H1 (cell line): ENCODE measurements at regions not wholly inside any gene's neighbourhood (a gene's known extent, or its start where the extent isn't known, plus 50 kb on each side); places are given as distances from the start of the nearest gene placed in this dataset.

Source experiments
- CTCF ChIA-PET: fragments of 300-600 bp; sonication (Branson Sonifier 250); formaldehyde crosslinking; loops from one replicate; lab custom pipeline; 2021; ENCODE audit not compliant: partially characterized antibody; lab: Charles Lee
- POLR2A ChIA-PET: fragments of 300-600 bp; sonication (Branson Sonifier 250); formaldehyde crosslinking; loops from one replicate; lab custom pipeline; 2021; ENCODE audit warnings: inconsistent platforms; ENCODE audit not compliant: partially characterized antibody; lab: Charles Lee
- DNase-seq, 2 experiments: peaks; one replicate each; pipeline versions ENCODE4 v3.0.0 to v3.0.0-alpha.2; 2010 to 2022; ENCODE audit warnings: low spot score in 2 of 2, low read depth in 1 of 2, mixed read lengths in 1 of 2
- FAIRE-seq: peaks from 2 replicates; lab custom pipeline; 2011; peaks lifted over from hg19 to GRCh38; lab: Jason Lieb, UNC
- H2AFZ ChIP-seq: 2 replicates; pipeline ENCODE4 v1.8.1; 2012; ENCODE audit warnings: low read length, inconsistent platforms
- H2AK5ac ChIP-seq: 2 replicates; pipeline ENCODE4 v1.6.1; 2013; ENCODE audit warnings: low read depth, low read length
- H2BK120ac ChIP-seq: replicated peaks from 2 replicates; pipeline ENCODE3; 2013; ENCODE audit warnings: low read depth, low read length, inconsistent platforms
- H2BK12ac ChIP-seq: 2 replicates; pipeline ENCODE4 v1.6.1; 2013; ENCODE audit warnings: low read depth, low read length
- H2BK15ac ChIP-seq: 2 replicates; pipeline ENCODE4 v1.6.1; 2013; ENCODE audit warnings: low read length
- H2BK20ac ChIP-seq: 2 replicates; pipeline ENCODE4 v1.6.1; 2013; ENCODE audit warnings: low read length
- H2BK5ac ChIP-seq: 2 replicates; pipeline ENCODE4 v1.6.1; 2013; ENCODE audit warnings: low read depth, low read length
- H3K14ac ChIP-seq: 2 replicates; pipeline ENCODE4 v1.6.1; 2013; ENCODE audit warnings: inconsistent platforms; ENCODE audit not compliant: insufficient read length
- H3K18ac ChIP-seq: 2 replicates; pipeline ENCODE4 v1.6.1; 2013; ENCODE audit warnings: low read length; ENCODE audit errors: extremely low read depth
- H3K23ac ChIP-seq: 2 replicates; pipeline ENCODE4 v1.6.1; 2013; ENCODE audit warnings: inconsistent platforms; ENCODE audit not compliant: insufficient read length
- H3K23me2 ChIP-seq: 2 replicates; pipeline ENCODE4 v1.6.1; 2013; ENCODE audit warnings: low read depth, low read length
- H3K27ac ChIP-seq: 2 replicates; pipeline ENCODE4 v1.6.1; 2011; ENCODE audit warnings: low read depth, low read length, inconsistent platforms
- H3K27me3 ChIP-seq, 4 experiments: replicated peaks in 1 of 4; 1 replicate in 1 of 4; 2 replicates in 3 of 4; pipeline versions ENCODE4 v1.6.1 to v1.8.1; 2011 to 2013; ENCODE audit warnings: low read length in 3 of 4, mild to moderate bottlenecking in 3 of 4, inconsistent platforms in 2 of 4, mixed read lengths in 2 of 4, moderate library complexity in 1 of 4; ENCODE audit not compliant: control insufficient read depth in 3 of 4, insufficient read depth in 3 of 4; ENCODE audit errors: extremely low read depth in 1 of 4
- H3K36me3 ChIP-seq, 4 experiments: 2 replicates each; pipeline versions ENCODE4 v1.6.1 to v1.8.1; 2011 to 2013; ENCODE audit warnings: mild to moderate bottlenecking in 4 of 4, low read length in 3 of 4, moderate library complexity in 2 of 4, control low read depth in 1 of 4, inconsistent platforms in 1 of 4; ENCODE audit not compliant: insufficient read depth in 4 of 4, control insufficient read depth in 2 of 4
- H3K4ac ChIP-seq: replicated peaks from 2 replicates; pipeline ENCODE3; 2013; ENCODE audit warnings: low read length, low read depth, mixed read lengths, inconsistent platforms; ENCODE audit not compliant: insufficient read length
- H3K4me1 ChIP-seq, 4 experiments: replicated peaks in 1 of 4; 1 replicate in 1 of 4; 2 replicates in 3 of 4; pipeline versions ENCODE4 v1.6.1 to v1.8.1; 2011 to 2013; ENCODE audit warnings: low read length in 3 of 4, inconsistent platforms in 2 of 4, mixed read lengths in 1 of 4; ENCODE audit not compliant: insufficient read depth in 4 of 4, control insufficient read depth in 3 of 4
- H3K4me2 ChIP-seq, 2 experiments: 2 replicates each; pipeline versions ENCODE4 v1.6.1 to v1.8.1; 2011 to 2013; ENCODE audit warnings: low read depth in 2 of 2, low read length in 2 of 2, control low read depth in 1 of 2, inconsistent platforms in 1 of 2, mild to moderate bottlenecking in 1 of 2; ENCODE audit not compliant: insufficient read depth in 1 of 2
- H3K4me3 ChIP-seq, 4 experiments: fragments of 200-600, 300-600 bp in 1 of 4; sonication (generic), shearing (Covaris generic), sonication (Bioruptor Twin) in 1 of 4; 2 replicates each; pipeline versions ENCODE4 v1.5.1 to v1.8.1; 2011 to 2016; ENCODE audit warnings: low read length in 4 of 4, low read depth in 3 of 4, control low read depth in 2 of 4, inconsistent platforms in 2 of 4, mild to moderate bottlenecking in 2 of 4, mixed read lengths in 1 of 4, moderate library complexity in 1 of 4; ENCODE audit not compliant: insufficient read depth in 2 of 4; ENCODE audit errors: extremely low read depth in 1 of 4
- H3K56ac ChIP-seq: replicated peaks from 2 replicates; pipeline ENCODE3; 2013; ENCODE audit warnings: low read depth, mild to moderate bottlenecking, mixed read lengths, low read length, inconsistent platforms; ENCODE audit not compliant: insufficient read length
- H3K79me1 ChIP-seq: 2 replicates; pipeline ENCODE4 v1.6.1; 2013; ENCODE audit warnings: low read depth, low read length, control low read depth
- H3K79me2 ChIP-seq, 2 experiments: 2 replicates each; pipeline versions ENCODE4 v1.6.1 to v1.8.1; 2012 to 2013; ENCODE audit warnings: low read length in 2 of 2, mild to moderate bottlenecking in 2 of 2, inconsistent platforms in 1 of 2; ENCODE audit not compliant: insufficient read depth in 2 of 2, control insufficient read depth in 1 of 2
- H3K9ac ChIP-seq, 4 experiments: replicated peaks in 1 of 4; 1 replicate in 1 of 4; 2 replicates in 3 of 4; pipeline versions ENCODE4 v1.6.1 to v1.8.1; 2011 to 2013; ENCODE audit warnings: low read depth in 3 of 4, low read length in 3 of 4, control low read depth in 2 of 4, mild to moderate bottlenecking in 2 of 4, moderate library complexity in 2 of 4, inconsistent platforms in 1 of 4; ENCODE audit errors: extremely low read depth in 1 of 4
- H3K9me3 ChIP-seq, 2 experiments: 2 replicates each; pipeline versions ENCODE4 v1.6.1 to v1.8.1; 2012 to 2013; ENCODE audit warnings: mild to moderate bottlenecking in 2 of 2, moderate library complexity in 2 of 2, control low read depth in 1 of 2, inconsistent platforms in 1 of 2, low read depth in 1 of 2, low read length in 1 of 2, mixed read lengths in 1 of 2; ENCODE audit not compliant: insufficient read depth in 2 of 2
- H4K20me1 ChIP-seq, 2 experiments: replicated peaks in 1 of 2; 2 replicates each; pipeline versions ENCODE3 to v1.8.1; 2011 to 2013; ENCODE audit warnings: inconsistent platforms in 2 of 2, low read length in 2 of 2, mild to moderate bottlenecking in 1 of 2; ENCODE audit not compliant: insufficient read depth in 2 of 2, control insufficient read depth in 1 of 2
- H4K5ac ChIP-seq: 2 replicates; pipeline ENCODE4 v1.6.1; 2013; ENCODE audit warnings: low read length, low read depth, mixed read lengths, inconsistent platforms; ENCODE audit not compliant: insufficient read length
- H4K8ac ChIP-seq: 2 replicates; pipeline ENCODE4 v1.8.0; 2013; ENCODE audit warnings: mild to moderate bottlenecking, moderate library complexity, low read length, inconsistent platforms; ENCODE audit not compliant: insufficient read depth; ENCODE audit errors: extremely low read depth
- H4K91ac ChIP-seq: replicated peaks from 2 replicates; pipeline ENCODE3; 2013; ENCODE audit warnings: low read length, mixed read lengths, inconsistent platforms; ENCODE audit not compliant: insufficient read length
- BCL11A ChIP-seq, 2 experiments: IDR thresholded peaks; one replicate each; pipeline ENCODE4 v1.6.1; 2011; ENCODE audit warnings: low read depth in 2 of 2, low read length in 2 of 2, mild to moderate bottlenecking in 2 of 2
- CBX8 ChIP-seq: fragments of 300-800, 300-1000 bp; sonication (generic); IDR thresholded peaks from 2 replicates; pipeline ENCODE4 v1.7.1; 2016; ENCODE audit warnings: low read depth, low read length, borderline replicate concordance
- EP300 ChIP-seq, 2 experiments: IDR thresholded peaks; 1 replicate in 1 of 2; 2 replicates in 1 of 2; pipeline ENCODE4 v1.6.1; 2011 to 2012; ENCODE audit warnings: low read depth in 2 of 2, low read length in 2 of 2, mild to moderate bottlenecking in 2 of 2, borderline replicate concordance in 1 of 2, inconsistent platforms in 1 of 2, moderate library complexity in 1 of 2
- GTF2F1 ChIP-seq: IDR thresholded peaks from 2 replicates; pipeline ENCODE4 v1.6.1; 2012; ENCODE audit warnings: low read depth, low read length, improper control_type of control experiment, borderline replicate concordance
- HDAC6 ChIP-seq: IDR thresholded peaks from one replicate; pipeline ENCODE4 v1.7.1; 2012; ENCODE audit warnings: low read depth, mild to moderate bottlenecking, inconsistent platforms, low read length, moderate library complexity
- JUN ChIP-seq: IDR thresholded peaks from 2 replicates; pipeline ENCODE4 v1.6.1; 2011; ENCODE audit warnings: low read depth, mild to moderate bottlenecking, improper control_type of control experiment, low read length
- JUND ChIP-seq: IDR thresholded peaks from 2 replicates; pipeline ENCODE4 v1.6.1; 2011; ENCODE audit warnings: mild to moderate bottlenecking, improper control_type of control experiment, low read length
- POLR2A ChIP-seq, 2 experiments: IDR thresholded peaks; 1 replicate in 1 of 2; 2 replicates in 1 of 2; pipeline ENCODE4 v1.6.1; 2011; ENCODE audit warnings: low read depth in 2 of 2, low read length in 2 of 2, mild to moderate bottlenecking in 2 of 2; ENCODE audit errors: control extremely low read depth in 1 of 2
- POLR2AphosphoS5 ChIP-seq: IDR thresholded peaks from 2 replicates; pipeline ENCODE4 v1.6.1; 2011; ENCODE audit warnings: low read depth, low read length
- RNF2 ChIP-seq: fragments of 200-900, 300-1000 bp; sonication (generic); IDR thresholded peaks from 2 replicates; pipeline ENCODE4 v1.7.1; 2016; ENCODE audit warnings: borderline replicate concordance, low read depth, mild to moderate bottlenecking, antibody characterized with exemption, low read length; ENCODE audit not compliant: poor library complexity, severe bottlenecking; ENCODE audit errors: missing control alignments
- SP2 ChIP-seq: IDR thresholded peaks from 2 replicates; pipeline ENCODE4 v1.6.1; 2012; ENCODE audit warnings: mild to moderate bottlenecking, low read length, inconsistent platforms
- SUZ12 ChIP-seq: fragments of 200-600 bp; sonication (generic); IDR thresholded peaks from 2 replicates; pipeline ENCODE4 v1.6.1; 2012; ENCODE audit warnings: mild to moderate bottlenecking, inconsistent platforms, low read length, moderate library complexity, mixed read lengths
- YY1 ChIP-seq: IDR thresholded peaks from 2 replicates; pipeline ENCODE4 v1.6.1; 2011; ENCODE audit warnings: low read depth, mild to moderate bottlenecking, low read length
- WGBS, 2 experiments: shearing (Covaris generic) in 1 of 2; methylation state at CpG; one replicate each; pipeline versions ENCODE4 v1.1.6 to v1.1.7; 2013 to 2015; ENCODE audit warnings: low lambda C conversion rate in 2 of 2, mixed read lengths in 2 of 2, inconsistent platforms in 1 of 2, low coverage in 1 of 2, missing lambda C conversion rate in 1 of 2; ENCODE audit not compliant: insufficient replicate concordance in 2 of 2, insufficient coverage in 1 of 2, insufficient read length in 1 of 2; ENCODE audit errors: extremely low coverage in 1 of 2, missing lambda C conversion rate in 1 of 2; 5-methylcytosine and 5-hydroxymethylcytosine counted together
- TF ChIP-seq, protein P1 (sequence below): IDR thresholded peaks from 2 replicates; pipeline ENCODE4 v1.6.1; 2012; ENCODE audit warnings: inconsistent platforms

DNA sequence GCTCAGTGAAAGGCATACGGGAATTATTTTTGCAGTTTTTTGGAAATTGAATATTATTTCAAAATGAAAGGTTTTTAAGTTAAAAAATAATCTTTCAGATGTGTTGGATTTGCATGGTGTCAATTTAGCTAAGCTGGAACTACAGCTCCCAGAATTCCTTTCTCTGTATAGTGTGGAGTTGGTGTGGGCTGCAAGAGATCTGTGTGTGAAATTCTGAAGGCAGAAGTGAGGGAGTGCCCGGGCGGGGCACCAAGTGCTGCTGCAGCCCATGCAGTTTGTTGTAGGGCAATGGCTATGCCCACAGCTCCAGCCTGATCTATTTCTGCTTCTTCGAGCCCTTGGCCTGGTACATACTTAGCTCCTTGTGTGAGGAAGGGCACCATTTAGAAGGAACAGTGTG lies 60.5 kb upstream of the CSF1 start:
- no peak overlapping the region for H4K5ac ChIP-seq
- no peak for FAIRE-seq
- no peak overlapping the region for H3K4ac ChIP-seq
- H3K56ac ChIP-seq, result no peak overlapping the region
- no peak overlapping the region for H2BK20ac ChIP-seq
- H4K20me1 ChIP-seq, result no peaks in the 10 kb centered on the region
- ChIA-PET CTCF (interaction anchor here (2.0 to 4.5 kb wide), 3 partner anchors 16 to 73 kb away, joined by 4 to 19 read pairs (median 6); no protein-coding TSS in a partner anchor), POLR2A (no interaction called here)
- H2BK15ac ChIP-seq, result no peak overlapping the region
- no peak for TF ChIP-seq HDAC6
- no peak for TF ChIP-seq POLR2AphosphoS5
- no peak for TF ChIP-seq GTF2F1
- TF ChIP-seq JUN, result no peak
- TF ChIP-seq SUZ12, result no peak
- no peak for TF ChIP-seq SP2
- TF ChIP-seq EP300 (IDR thresholded peaks at IDR 0.05; ENCODE audit: borderline replicate concordance in 1 of 2, low read depth in 2 of 2, low read length in 2 of 2), result no peak
- no peak for TF ChIP-seq CBX8
- no peak for TF ChIP-seq JUND
- no peak for TF ChIP-seq POLR2A (IDR thresholded peaks at IDR 0.05; ENCODE audit: control extremely low read depth in 1 of 2, low read depth in 2 of 2, low read length in 2 of 2)
- no peak for TF ChIP-seq BCL11A (IDR thresholded peaks at IDR 0.05; ENCODE audit: low read depth in 2 of 2, low read length in 2 of 2)
- TF ChIP-seq, protein P1, sequence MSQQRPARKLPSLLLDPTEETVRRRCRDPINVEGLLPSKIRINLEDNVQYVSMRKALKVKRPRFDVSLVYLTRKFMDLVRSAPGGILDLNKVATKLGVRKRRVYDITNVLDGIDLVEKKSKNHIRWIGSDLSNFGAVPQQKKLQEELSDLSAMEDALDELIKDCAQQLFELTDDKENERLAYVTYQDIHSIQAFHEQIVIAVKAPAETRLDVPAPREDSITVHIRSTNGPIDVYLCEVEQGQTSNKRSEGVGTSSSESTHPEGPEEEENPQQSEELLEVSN, result no peak
- no peak for TF ChIP-seq RNF2
- no peak for TF ChIP-seq YY1
- H3K23ac ChIP-seq, result no peak overlapping the region
- H3K14ac ChIP-seq, result no peak overlapping the region
- H4K8ac ChIP-seq, result no peak overlapping the region
- no peak overlapping the region for H3K27ac ChIP-seq
- 91% methylated on average over 4 of the region's 4 CpGs; no CpG with 5 or more reads in 1 of the 2 experiments for WGBS, 2 experiments
- DNase-seq, result peak in 1 of 2 experiments; percentile 20
- H3K36me3 ChIP-seq, result no peaks in the 10 kb centered on the region
- no peaks in the 10 kb centered on the region for H3K9me3 ChIP-seq
- H2BK12ac ChIP-seq, result no peak overlapping the region
- no peaks in the 10 kb centered on the region for H3K4me1 ChIP-seq
- H4K91ac ChIP-seq, result no peak overlapping the region
- H3K4me2 ChIP-seq, result no peak overlapping the region
- H2BK120ac ChIP-seq, result no peak overlapping the region
- no peak overlapping the region for H2AK5ac ChIP-seq
- H3K79me2 ChIP-seq, result no peaks in the 10 kb centered on the region
- peaks cover 2% of the 10 kb centered on the region; the same call in 1 of the 2 replicates for H3K79me1 ChIP-seq
- H2AFZ ChIP-seq, result no peak overlapping the region
- no peak overlapping the region for H3K4me3 ChIP-seq
- H3K9ac ChIP-seq, result no peak overlapping the region
- no peak overlapping the region for H2BK5ac ChIP-seq
- H3K18ac ChIP-seq, result no peak overlapping the region
- no peaks in the 10 kb centered on the region for H3K23me2 ChIP-seq
- H3K27me3 ChIP-seq, result no peaks in the 10 kb centered on the region
